PC-9 (cell line): ENCODE measurements at regions not wholly inside any gene's neighbourhood (a gene's known extent, or its start where the extent isn't known, plus 50 kb on each side); places are given as distances from the start of the nearest gene placed in this dataset.

Experiments
- BruUV-seq: library from RNA; stranded (reverse); fragments of 400-500 nt; replicated peaks from 2 replicates; lab custom pipeline; 2021; lab: Mats Ljungman, UMichigan
- CTCF ChIA-PET: fragments of 300-600 bp; sonication (Branson Sonifier 250); formaldehyde crosslinking; loops from one replicate; lab custom pipeline; 2022; ENCODE audit warnings: antibody characterized with exemption; lab: Charles Lee
- POLR2A ChIA-PET: fragments of 300-600 bp; sonication (Branson Sonifier 250); formaldehyde crosslinking; loops from one replicate; lab custom pipeline; 2022; ENCODE audit warnings: antibody characterized with exemption; ENCODE audit not compliant: unreplicated experiment; lab: Charles Lee
- DNase-seq, 2 experiments: peaks; one replicate each; pipeline versions ENCODE4 v3.0.0 to v3.0.0-alpha.2; 2015 to 2022; ENCODE audit warnings: mixed read lengths in 1 of 2
- H2AFZ ChIP-seq: fragments of 200-600 bp; sonication (generic); 2 replicates; pipeline ENCODE4 v1.8.1; 2017; ENCODE audit warnings: antibody characterized with exemption
- H3F3A ChIP-seq: fragments of 200-600 bp; sonication (generic); 2 replicates; pipeline ENCODE4 v1.8.1; 2017; ENCODE audit warnings: antibody characterized with exemption, mild to moderate bottlenecking, low read depth; ENCODE audit not compliant: insufficient read depth
- H3K27ac ChIP-seq: fragments of 200-600 bp; sonication (generic); 2 replicates; pipeline ENCODE4 v1.6.1; 2016; ENCODE audit warnings: mixed run types
- H3K27me3 ChIP-seq: fragments of 200-600 bp; sonication (generic); 2 replicates; pipeline ENCODE4 v1.6.1; 2016; ENCODE audit warnings: low read depth, mixed run types; ENCODE audit not compliant: insufficient read depth
- H3K36me3 ChIP-seq: fragments of 200-600 bp; sonication (generic); 2 replicates; pipeline ENCODE4 v1.6.1; 2016; ENCODE audit warnings: low read depth, mixed run types
- H3K4me1 ChIP-seq: fragments of 200-600 bp; sonication (generic); replicated peaks from 2 replicates; pipeline ENCODE4 v1.6.1; 2016; ENCODE audit warnings: mixed run types; ENCODE audit not compliant: insufficient read depth
- H3K4me2 ChIP-seq: fragments of 200-600 bp; sonication (generic); 2 replicates; pipeline ENCODE4 v1.6.1; 2017; ENCODE audit warnings: mixed run types
- H3K4me3 ChIP-seq: fragments of 200-600 bp; sonication (generic); 2 replicates; pipeline ENCODE4 v1.6.1; 2016; ENCODE audit warnings: mixed run types
- H3K79me2 ChIP-seq: fragments of 200-600 bp; sonication (generic); 2 replicates; pipeline ENCODE4 v1.6.1; 2017; ENCODE audit warnings: low read depth, mixed run types
- H3K9me2 ChIP-seq: fragments of 200-600 bp; sonication (generic); 2 replicates; pipeline ENCODE4 v1.8.1; 2017; ENCODE audit warnings: mild to moderate bottlenecking; ENCODE audit not compliant: insufficient read depth
- H3K9me3 ChIP-seq: fragments of 200-600 bp; sonication (generic); 2 replicates; pipeline ENCODE4 v1.8.1; 2016; ENCODE audit warnings: low read depth; ENCODE audit not compliant: insufficient read depth
- H4K20me1 ChIP-seq: fragments of 200-600 bp; sonication (generic); 2 replicates; pipeline ENCODE4 v1.8.1; 2017; ENCODE audit not compliant: insufficient read depth
- CTCF ChIP-seq: fragments of 200-600 bp; sonication (generic); conservative IDR thresholded peaks from 2 replicates; pipeline ENCODE4 v1.6.1; 2017; ENCODE audit warnings: mixed run types, antibody characterized with exemption, mild to moderate bottlenecking, moderate library complexity
- EZH2 ChIP-seq: fragments of 200-600 bp; sonication (generic); IDR thresholded peaks from 2 replicates; pipeline ENCODE4 v1.8.0; 2017; ENCODE audit warnings: antibody characterized with exemption, low read depth
- intact Hi-C: fragments of 100-400 bp; cut with micrococcal nuclease; formaldehyde crosslinking; loops from one replicate; pipeline ENCODE4 v1.10.0; 2022; ENCODE audit not compliant: unreplicated experiment

- Histone ChIP-seq H3K27ac (no peak overlapping the region), H4K20me1 (peaks cover 4% of the 10 kb centered on the region; the same call in 1 of the 2 replicates), H3K27me3 (peaks cover 18% of the 10 kb centered on the region), H3K79me2 (no peaks in the 10 kb centered on the region), H3K36me3 (no peaks in the 10 kb centered on the region), H3K4me2 (no peak overlapping the region), H3K4me3 (no peak overlapping the region), H3F3A (no peaks in the 10 kb centered on the region), H3K4me1 (no peaks in the 10 kb centered on the region), H3K9me2 (no peaks in the 10 kb centered on the region), H2AFZ (no peak overlapping the region), H3K9me3 (no peaks in the 10 kb centered on the region)
- ChIA-PET CTCF (no interaction called here), POLR2A (no interaction called here)
- intact Hi-C loops = no loop called here
- no TSS peak for BruUV-seq
- no peak for DNase-seq
- TF ChIP-seq EZH2 = no peak
- TF ChIP-seq CTCF = no peak
Observed at GRCh38 chr9:119955276-119955675, 586.0 kb upstream of the BRINP1 start.

GRCh38 chr9:119951591-119951990, 582.4 kb upstream of the BRINP1 start:
- CTCF ChIA-PET = no interaction called here
- intact Hi-C loops = no loop called here
- no peak for DNase-seq
- Histone ChIP-seq H3K79me2 (no peaks in the 10 kb centered on the region), H3K27me3 (peaks cover 11% of the 10 kb centered on the region; the same call in 1 of the 2 replicates), H3K9me3 (no peaks in the 10 kb centered on the region), H4K20me1 (peaks cover 4% of the 10 kb centered on the region; the same call in 1 of the 2 replicates), H2AFZ (no peak overlapping the region), H3K4me1 (no peaks in the 10 kb centered on the region), H3F3A (no peaks in the 10 kb centered on the region), H3K36me3 (no peaks in the 10 kb centered on the region), H3K4me3 (no peak overlapping the region), H3K9me2 (no peaks in the 10 kb centered on the region), H3K4me2 (no peak overlapping the region), H3K27ac (no peak overlapping the region)
- BruUV-seq = no TSS peak
- no peak for TF ChIP-seq CTCF
- TF ChIP-seq EZH2 = no peak
- POLR2A ChIA-PET = no interaction called here

- BruUV-seq = no TSS peak
- Histone ChIP-seq H2AFZ (no peak overlapping the region), H4K20me1 (peaks cover 4% of the 10 kb centered on the region; the same call in 1 of the 2 replicates), H3K36me3 (no peaks in the 10 kb centered on the region), H3K4me3 (no peak overlapping the region), H3K79me2 (no peaks in the 10 kb centered on the region), H3F3A (no peaks in the 10 kb centered on the region), H3K4me1 (no peaks in the 10 kb centered on the region), H3K4me2 (no peak overlapping the region), H3K9me3 (no peaks in the 10 kb centered on the region), H3K27ac (no peak overlapping the region), H3K27me3 (peaks cover 11% of the 10 kb centered on the region; the same call in 1 of the 2 replicates), H3K9me2 (no peaks in the 10 kb centered on the region)
- intact Hi-C loops = no loop called here
- no peak for TF ChIP-seq CTCF
- CTCF ChIA-PET = no interaction called here
- POLR2A ChIA-PET = no interaction called here
- no peak for DNase-seq
Observed at GRCh38 chr9:119951090-119951489, 581.9 kb upstream of the BRINP1 start.
